Ovary (tissue), 3 donors: ENCODE measurements at regions not wholly inside any gene's neighbourhood (a gene's known extent, or its start where the extent isn't known, plus 50 kb on each side); places are given as distances from the start of the nearest gene placed in this dataset.

ENCODE experiments used
- CTCF ChIP-seq, 3 donors: fragments of 450-650 bp in 2 of 3; fragments of 200-600 bp in 1 of 3; IDR thresholded peaks; one replicate each; pipeline versions ENCODE4 v1.5.1 to v1.8.0; 2016 to 2022; ENCODE audit warnings: antibody characterized with exemption in 3 of 3, mild to moderate bottlenecking in 1 of 3
- EP300 ChIP-seq: sonication (generic); formaldehyde crosslinking; IDR thresholded peaks from one replicate; pipeline ENCODE4 v1.6.1; 2017; ENCODE audit warnings: antibody characterized with exemption
- POLR2A ChIP-seq: fragments of 450-650 bp; IDR thresholded peaks from one replicate; pipeline ENCODE4 v1.6.1; 2017; ENCODE audit warnings: antibody characterized with exemption, mild to moderate bottlenecking, moderate library complexity
- donor health status: DM: no; HTN: no; CAD: no.

GRCh38 chr20:47854687-47855212 lies 69.5 kb upstream of the SULF2 start:
- TF ChIP-seq CTCF (IDR thresholded peaks at IDR 0.05): no peak
- no peak for TF ChIP-seq EP300
- TF ChIP-seq POLR2A: no peak
